ENCODE measurements at regions not wholly inside any gene's neighbourhood (a gene's known extent, or its start where the extent isn't known, plus 50 kb on each side); places are given as distances from the start of the nearest gene placed in this dataset.
A peak's percentile ranks its signal among the peaks of the same experiment; 100 is the strongest.

- Histone ChIP-seq H3K27ac (ENCODE audit: extremely low read depth, low read depth, low read length) (no peak overlapping the region), H3K4me1 (ENCODE audit: control insufficient read depth, insufficient read depth, low read length) (peaks cover 10% of the 10 kb centered on the region), H3K36me3 (ENCODE audit: control insufficient read depth in 2 of 2, insufficient read depth in 1 of 2, low read length in 2 of 2) (no peaks in the 10 kb centered on the region), H3K9me3 (ENCODE audit: control insufficient read depth, insufficient read depth, low read depth, low read length) (no peaks in the 10 kb centered on the region), H3K4me3 (ENCODE audit: low read depth, low read length) (no peak overlapping the region)
- ChIA-PET CTCF (interaction anchor here (0.7 kb wide), 1 partner anchor 14 kb away, joined by 4 read pairs; no protein-coding TSS in a partner anchor), POLR2A (no interaction called here)
- TF ChIP-seq ZNF366 (tag by site-specific recombination; conservative IDR thresholded peaks at IDR 0.05) (no peak), ZNF510 (tag by site-specific recombination; IDR thresholded peaks at IDR 0.05; ENCODE audit: insufficient replicate concordance) (no peak), ZIC2 (tag by site-specific recombination; IDR thresholded peaks at IDR 0.05) (no peak), GFI1B (tag by site-specific recombination; IDR thresholded peaks at IDR 0.05) (no peak)
Measured at GRCh38 chr2:221270806-221271205, 301.3 kb downstream of the EPHA4 start.

GRCh38 chr2:221272729-221273128, 299.4 kb downstream of the EPHA4 start:
- CTCF ChIA-PET: interaction anchor here (0.6 kb wide), 1 partner anchor 1842 kb away, joined by 4 read pairs; no protein-coding TSS in a partner anchor
- Histone ChIP-seq H3K36me3 (ENCODE audit: control insufficient read depth in 2 of 2, insufficient read depth in 1 of 2, low read length in 2 of 2) (no peaks in the 10 kb centered on the region), H3K4me1 (ENCODE audit: control insufficient read depth, insufficient read depth, low read length) (peaks cover 7% of the 10 kb centered on the region), H3K4me3 (ENCODE audit: low read depth, low read length) (no peak overlapping the region), H3K27ac (ENCODE audit: extremely low read depth, low read depth, low read length) (no peak overlapping the region), H3K9me3 (ENCODE audit: control insufficient read depth, insufficient read depth, low read depth, low read length) (no peaks in the 10 kb centered on the region)
- POLR2A ChIA-PET: no interaction called here
- TF ChIP-seq ZNF114 (tag by site-specific recombination; IDR thresholded peaks at IDR 0.05) (no peak), KLF10 (tag by site-specific recombination; IDR thresholded peaks at IDR 0.05) (no peak), WT1 (tag by site-specific recombination; IDR thresholded peaks at IDR 0.05) (no peak), ZNF792 (tag by site-specific recombination; IDR thresholded peaks at IDR 0.05) (no peak), ZNF148 (tag by site-specific recombination; IDR thresholded peaks at IDR 0.05; ENCODE audit: borderline replicate concordance) (no peak), SCRT1 (tag by site-specific recombination; IDR thresholded peaks at IDR 0.05; ENCODE audit: borderline replicate concordance) (no peak), ZSCAN23 (tag by site-specific recombination; IDR thresholded peaks at IDR 0.05) (no peak), ZBTB7A (tag by site-specific recombination; IDR thresholded peaks at IDR 0.05; ENCODE audit: low read depth) (no peak), ZNF560 (tag by site-specific recombination; IDR thresholded peaks at IDR 0.05; ENCODE audit: borderline replicate concordance) (no peak), ZNF132 (tag by site-specific recombination; IDR thresholded peaks at IDR 0.05; ENCODE audit: borderline replicate concordance) (no peak), ZNF2 (tag by site-specific recombination; IDR thresholded peaks at IDR 0.05) (no peak), ZBTB49 (tag by site-specific recombination; IDR thresholded peaks at IDR 0.05; ENCODE audit: low read depth) (no peak), ZNF16 (tag by site-specific recombination; IDR thresholded peaks at IDR 0.05; ENCODE audit: low read depth) (no peak), ZNF658 (tag by site-specific recombination; IDR thresholded peaks at IDR 0.05) (no peak)

GRCh38 chr2:221276033-221276432, 296.1 kb downstream of the EPHA4 start:
- TF ChIP-seq ZNF596 (tag by site-specific recombination; IDR thresholded peaks at IDR 0.05) (peak; percentile 86), ZBTB17 (tag by site-specific recombination; IDR thresholded peaks at IDR 0.05) (no peak), PRDM1 (tag by site-specific recombination; IDR thresholded peaks at IDR 0.05) (peak; percentile 95)
- ChIA-PET CTCF (no interaction called here), POLR2A (no interaction called here)

More at GRCh38 chr2:221276033-221276432, 296.1 kb downstream of the EPHA4 start:
- Histone ChIP-seq H3K4me1 (ENCODE audit: control insufficient read depth, insufficient read depth, low read length) (no peaks in the 10 kb centered on the region), H3K4me3 (ENCODE audit: low read depth, low read length) (no peak overlapping the region), H3K9me3 (ENCODE audit: control insufficient read depth, insufficient read depth, low read depth, low read length) (no peaks in the 10 kb centered on the region), H3K36me3 (ENCODE audit: control insufficient read depth in 2 of 2, insufficient read depth in 1 of 2, low read length in 2 of 2) (no peaks in the 10 kb centered on the region), H3K27ac (ENCODE audit: extremely low read depth, low read depth, low read length) (no peak overlapping the region)
